Loucy (cell line): ENCODE measurements at regions not wholly inside any gene's neighbourhood (a gene's known extent, or its start where the extent isn't known, plus 50 kb on each side); places are given as distances from the start of the nearest gene placed in this dataset.

Experiments
- H2AFZ ChIP-seq: fragments of 200-600 bp; sonication (generic); 2 replicates; pipeline ENCODE4 v1.6.0; 2016; ENCODE audit warnings: antibody characterized with exemption, mild to moderate bottlenecking, low read length, moderate library complexity
- H3F3A ChIP-seq: fragments of 200-600 bp; 2 replicates; pipeline ENCODE4 v1.6.0; 2016; ENCODE audit warnings: antibody characterized with exemption, low read depth, mild to moderate bottlenecking
- H3K27me3 ChIP-seq: fragments of 200-600 bp; sonication (generic); 2 replicates; pipeline ENCODE4 v1.6.1; 2014; ENCODE audit warnings: low read length, mild to moderate bottlenecking; ENCODE audit not compliant: insufficient read depth, poor library complexity, severe bottlenecking
- H3K36me3 ChIP-seq: fragments of 200-600 bp; sonication (generic); 2 replicates; pipeline ENCODE4 v1.6.1; 2016; ENCODE audit warnings: low read length; ENCODE audit not compliant: insufficient read depth
- H3K4me1 ChIP-seq: fragments of 200-600 bp; sonication (generic); 2 replicates; pipeline ENCODE4 v1.5.1; 2014; ENCODE audit warnings: low read length, mild to moderate bottlenecking; ENCODE audit not compliant: insufficient read depth, poor library complexity, severe bottlenecking
- H3K4me2 ChIP-seq: fragments of 200-600 bp; sonication (generic); 2 replicates; pipeline ENCODE4 v1.6.0; 2014; ENCODE audit warnings: antibody characterized with exemption, low read length, low read depth, mild to moderate bottlenecking; ENCODE audit not compliant: poor library complexity, severe bottlenecking
- H3K4me3 ChIP-seq: fragments of 200-600 bp; sonication (generic); 2 replicates; pipeline ENCODE4 v1.5.1; 2014; ENCODE audit warnings: low read length, mild to moderate bottlenecking, mixed read lengths; ENCODE audit not compliant: poor library complexity, severe bottlenecking
- H3K79me2 ChIP-seq: fragments of 200-600 bp; sonication (generic); 2 replicates; pipeline ENCODE4 v1.6.1; 2014; ENCODE audit warnings: low read length; ENCODE audit not compliant: insufficient read depth
- H3K9ac ChIP-seq: fragments of 200-600 bp; sonication (generic); 2 replicates; pipeline ENCODE4 v1.6.0; 2014; ENCODE audit warnings: mild to moderate bottlenecking, low read depth, low read length, moderate library complexity; ENCODE audit not compliant: poor library complexity, severe bottlenecking
- H3K9me2 ChIP-seq: fragments of 200-600 bp; sonication (generic); replicated peaks from 2 replicates; pipeline ENCODE4 v1.6.1; 2016; ENCODE audit warnings: low read depth, low read length, mixed read lengths
- H3K9me3 ChIP-seq: fragments of 200-600 bp; sonication (generic); 2 replicates; pipeline ENCODE4 v1.6.1; 2014; ENCODE audit warnings: mild to moderate bottlenecking, antibody characterized with exemption, low read length, low read depth; ENCODE audit not compliant: insufficient read depth
- H4K20me1 ChIP-seq: fragments of 200-600 bp; sonication (generic); 2 replicates; pipeline ENCODE4 v1.6.0; 2014; ENCODE audit warnings: antibody characterized with exemption, low read length, mild to moderate bottlenecking; ENCODE audit not compliant: insufficient read depth, poor library complexity, severe bottlenecking
- CTCF ChIP-seq: fragments of 200-600 bp; sonication (generic); conservative IDR thresholded peaks from 2 replicates; pipeline ENCODE4 v1.5.1; 2014; ENCODE audit warnings: mild to moderate bottlenecking, antibody characterized with exemption, low read length
- EZH2phosphoT487 ChIP-seq: fragments of 200-600 bp; IDR thresholded peaks from 2 replicates; pipeline ENCODE4 v1.6.1; 2018; ENCODE audit warnings: antibody characterized with exemption, mild to moderate bottlenecking, moderate library complexity, borderline replicate concordance

GRCh38 chr9:109919736-109920408 is 139.9 kb downstream of the PALM2AKAP2 start:
- Histone ChIP-seq H4K20me1 (no peaks in the 10 kb centered on the region), H3K79me2 (no peaks in the 10 kb centered on the region), H3K4me1 (peaks cover 16% of the 10 kb centered on the region), H3K4me3 (no peak overlapping the region), H3K9me2 (no peaks in the 10 kb centered on the region), H3K36me3 (no peaks in the 10 kb centered on the region), H3K9ac (no peak overlapping the region), H2AFZ (no peak overlapping the region; the same call in 1 of the 2 replicates), H3F3A (no peaks in the 10 kb centered on the region), H3K27me3 (no peaks in the 10 kb centered on the region), H3K4me2 (no peak overlapping the region), H3K9me3 (no peaks in the 10 kb centered on the region)
- TF ChIP-seq EZH2phosphoT487, result no peak

- peaks cover 16% of the 10 kb centered on the region for H3K4me1 ChIP-seq
- no peak overlapping the region for H3K9ac ChIP-seq
- no peak overlapping the region for H2AFZ ChIP-seq
- no peak overlapping the region for H3K4me3 ChIP-seq
- H3K9me3 ChIP-seq, result no peaks in the 10 kb centered on the region
- no peaks in the 10 kb centered on the region for H4K20me1 ChIP-seq
- H3K27me3 ChIP-seq, result no peaks in the 10 kb centered on the region
- H3F3A ChIP-seq, result no peaks in the 10 kb centered on the region
- H3K36me3 ChIP-seq, result no peaks in the 10 kb centered on the region
- H3K4me2 ChIP-seq, result no peak overlapping the region
- H3K9me2 ChIP-seq, result no peaks in the 10 kb centered on the region
- TF ChIP-seq CTCF, result no peak
- TF ChIP-seq EZH2phosphoT487, result no peak
- no peaks in the 10 kb centered on the region for H3K79me2 ChIP-seq
These were observed 142.8 kb downstream of the PALM2AKAP2 start for GRCh38 chr9:109922617-109923470.

GRCh38 chr9:109923471-109923760 is 143.4 kb downstream of the PALM2AKAP2 start:
- Histone ChIP-seq H3K9me3 (no peaks in the 10 kb centered on the region), H3K4me1 (peaks cover 17% of the 10 kb centered on the region)

More at GRCh38 chr9:109923471-109923760, 143.4 kb downstream of the PALM2AKAP2 start:
- Histone ChIP-seq H3K79me2 (no peaks in the 10 kb centered on the region), H3K4me2 (no peak overlapping the region), H3K4me3 (no peak overlapping the region), H2AFZ (no peak overlapping the region), H3K36me3 (no peaks in the 10 kb centered on the region), H3K9ac (no peak overlapping the region), H4K20me1 (no peaks in the 10 kb centered on the region), H3F3A (no peaks in the 10 kb centered on the region), H3K9me2 (no peaks in the 10 kb centered on the region), H3K27me3 (no peaks in the 10 kb centered on the region)
- TF ChIP-seq CTCF (no peak), EZH2phosphoT487 (no peak)
